Ovary (tissue), 3 donors: ENCODE measurements at regions not wholly inside any gene's neighbourhood (a gene's known extent, or its start where the extent isn't known, plus 50 kb on each side); places are given as distances from the start of the nearest gene placed in this dataset.

Source experiments
- CTCF ChIP-seq, 3 donors: fragments of 450-650 bp in 2 of 3; fragments of 200-600 bp in 1 of 3; IDR thresholded peaks; one replicate each; pipeline versions ENCODE4 v1.5.1 to v1.8.0; 2016 to 2022; ENCODE audit warnings: antibody characterized with exemption in 3 of 3, mild to moderate bottlenecking in 1 of 3
- EP300 ChIP-seq: sonication (generic); formaldehyde crosslinking; IDR thresholded peaks from one replicate; pipeline ENCODE4 v1.6.1; 2017; ENCODE audit warnings: antibody characterized with exemption
- donor health status: DM: no; HTN: no; CAD: no.

DNA sequence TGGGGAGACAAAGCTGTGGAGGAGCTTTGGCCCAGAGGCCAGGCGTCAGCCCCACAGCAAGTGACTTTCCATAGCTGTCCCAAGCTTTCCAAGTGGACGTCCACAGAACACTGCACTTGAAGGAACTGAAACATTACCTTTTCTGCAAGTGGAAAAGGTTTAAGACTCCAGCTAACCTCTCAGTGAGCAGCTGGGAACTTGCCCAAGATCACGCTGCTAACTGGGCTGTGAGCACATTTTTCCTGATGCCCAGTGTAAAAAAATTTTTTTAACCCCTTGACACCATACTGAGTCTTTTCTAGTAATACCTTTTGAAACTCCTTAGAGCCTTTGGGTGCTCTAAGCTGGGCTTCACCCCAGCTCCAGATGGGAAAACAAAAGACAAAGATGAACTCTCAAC, 256.7 kb downstream of the HAUS1 start:
- no peak for TF ChIP-seq CTCF (IDR thresholded peaks at IDR 0.05)
- TF ChIP-seq EP300: no peak
